Left renal cortex interstitium (tissue), 4 donors: ENCODE measurements at regions not wholly inside any gene's neighbourhood (a gene's known extent, or its start where the extent isn't known, plus 50 kb on each side); places are given as distances from the start of the nearest gene placed in this dataset.
"Not testable (repeated sequence)": the region's sequence is repeated elsewhere in the genome, so short reads cannot be mapped to it uniquely, and the experiment has no call there.

ENCODE experiments used
- DNase-seq, 4 donors: peaks; one replicate each; pipeline ENCODE4 v3.0.0-alpha.2; 2013; ENCODE audit warnings: low read depth in 4 of 4, low spot score in 2 of 4, missing footprints in 1 of 4

GRCh38 chr7:87007038-87007437 lies 52.4 kb downstream of the ELAPOR2 start:
- no peak for DNase-seq

GRCh38 chr7:87004956-87005355 lies 54.5 kb downstream of the ELAPOR2 start:
- no peak for DNase-seq

- no peak for DNase-seq
These were observed 55.3 kb downstream of the ELAPOR2 start for GRCh38 chr7:87003872-87004798.

- no peak for DNase-seq
These were observed 58.2 kb downstream of the ELAPOR2 start for GRCh38 chr7:87001214-87001613.

- DNase-seq = no peak
These were observed 59.1 kb downstream of the ELAPOR2 start for GRCh38 chr7:87000344-87000743.

- DNase-seq = no peak
These were observed 59.7 kb downstream of the ELAPOR2 start for GRCh38 chr7:86999750-87000149.

GRCh38 chr7:86995814-86996213 lies 63.6 kb downstream of the ELAPOR2 start:
- DNase-seq = no peak

- DNase-seq = no peak
These were observed 64.3 kb downstream of the ELAPOR2 start for GRCh38 chr7:86995052-86995725.

- DNase-seq = no peak
These were observed 67.7 kb downstream of the ELAPOR2 start for GRCh38 chr7:86991771-86992191.

- no peak for DNase-seq
These were observed 68.2 kb downstream of the ELAPOR2 start for GRCh38 chr7:86991093-86991769.

GRCh38 chr7:86989407-86989806 lies 70.0 kb downstream of the ELAPOR2 start:
- no peak for DNase-seq

- not testable (repeated sequence) for DNase-seq
These were observed 71.6 kb downstream of the ELAPOR2 start for GRCh38 chr7:86987834-86988233.

GRCh38 chr7:86987358-86987757 lies 72.1 kb downstream of the ELAPOR2 start:
- not testable (repeated sequence) for DNase-seq

GRCh38 chr7:86985342-86985741 lies 74.1 kb downstream of the ELAPOR2 start:
- DNase-seq = not testable (repeated sequence)

GRCh38 chr7:86983654-86984053 lies 75.8 kb downstream of the ELAPOR2 start:
- DNase-seq = not testable (repeated sequence)

- DNase-seq = not testable (repeated sequence)
These were observed 77.5 kb downstream of the ELAPOR2 start for GRCh38 chr7:86981937-86982336.

- no peak for DNase-seq
These were observed 78.3 kb downstream of the ELAPOR2 start for GRCh38 chr7:86981127-86981526.

- DNase-seq = no peak
These were observed 79.2 kb downstream of the ELAPOR2 start for GRCh38 chr7:86980223-86980622.

GRCh38 chr7:86978808-86979506 lies 80.5 kb downstream of the ELAPOR2 start:
- DNase-seq = no peak

GRCh38 chr7:86976958-86977357 lies 82.5 kb downstream of the ELAPOR2 start:
- no peak for DNase-seq

GRCh38 chr7:86975914-86976313 lies 83.5 kb downstream of the ELAPOR2 start:
- DNase-seq = no peak
